H1 (cell line): ENCODE measurements at regions not wholly inside any gene's neighbourhood (a gene's known extent, or its start where the extent isn't known, plus 50 kb on each side); places are given as distances from the start of the nearest gene placed in this dataset.
"Not testable (repeated sequence)": the region's sequence is repeated elsewhere in the genome, so short reads cannot be mapped to it uniquely, and the experiment has no call there.

Experiments used
- ATF3 ChIP-seq: IDR thresholded peaks from 2 replicates; pipeline ENCODE4 v1.6.1; 2011; ENCODE audit warnings: low read depth, mild to moderate bottlenecking, low read length; ENCODE audit not compliant: insufficient read depth
- CBX5 ChIP-seq: fragments of 300-800, 300-1000 bp; sonication (generic); IDR thresholded peaks from 2 replicates; pipeline ENCODE4 v1.7.1; 2016; ENCODE audit warnings: antibody characterized with exemption, low read length, low read depth
- CHD2 ChIP-seq: IDR thresholded peaks from 2 replicates; pipeline ENCODE4 v1.6.1; 2012; ENCODE audit warnings: low read length, improper control_type of control experiment
- CTCF ChIP-seq, 3 experiments: IDR thresholded peaks; 1 replicate in 2 of 3; 2 replicates in 1 of 3; pipeline versions ENCODE4 v1.5.1 to v1.6.1; 2011; ENCODE audit warnings: low read length in 3 of 3, mild to moderate bottlenecking in 3 of 3, inconsistent platforms in 2 of 3, low read depth in 1 of 3, moderate library complexity in 1 of 3; ENCODE audit not compliant: insufficient read depth in 1 of 3; ENCODE audit errors: control extremely low read depth in 1 of 3
- EP300 ChIP-seq, 2 experiments: IDR thresholded peaks; 1 replicate in 1 of 2; 2 replicates in 1 of 2; pipeline ENCODE4 v1.6.1; 2011 to 2012; ENCODE audit warnings: low read depth in 2 of 2, low read length in 2 of 2, mild to moderate bottlenecking in 2 of 2, borderline replicate concordance in 1 of 2, inconsistent platforms in 1 of 2, moderate library complexity in 1 of 2
- EZH2 ChIP-seq: fragments of 200-600 bp; sonication (generic); IDR thresholded peaks from 2 replicates; pipeline ENCODE4 v1.7.1; 2012; ENCODE audit warnings: low read depth, mild to moderate bottlenecking, moderate library complexity, low read length, inconsistent platforms; ENCODE audit not compliant: severe bottlenecking
- HDAC6 ChIP-seq: IDR thresholded peaks from one replicate; pipeline ENCODE4 v1.7.1; 2012; ENCODE audit warnings: low read depth, mild to moderate bottlenecking, inconsistent platforms, low read length, moderate library complexity
- POLR2A ChIP-seq, 2 experiments: IDR thresholded peaks; 1 replicate in 1 of 2; 2 replicates in 1 of 2; pipeline ENCODE4 v1.6.1; 2011; ENCODE audit warnings: low read depth in 2 of 2, low read length in 2 of 2, mild to moderate bottlenecking in 2 of 2; ENCODE audit errors: control extremely low read depth in 1 of 2
- POLR2AphosphoS5 ChIP-seq: IDR thresholded peaks from 2 replicates; pipeline ENCODE4 v1.6.1; 2011; ENCODE audit warnings: low read depth, low read length
- SP1 ChIP-seq: IDR thresholded peaks from 2 replicates; pipeline ENCODE4 v1.6.1; 2011; ENCODE audit warnings: low read depth, low read length
- SP2 ChIP-seq: IDR thresholded peaks from 2 replicates; pipeline ENCODE4 v1.6.1; 2012; ENCODE audit warnings: mild to moderate bottlenecking, low read length, inconsistent platforms
- TAF1 ChIP-seq: IDR thresholded peaks from 2 replicates; pipeline ENCODE4 v1.6.1; 2011; ENCODE audit warnings: mild to moderate bottlenecking, low read depth, low read length

- TF ChIP-seq CTCF (IDR thresholded peaks at IDR 0.05; ENCODE audit: control extremely low read depth in 1 of 3, insufficient read depth in 1 of 3, low read depth in 1 of 3, low read length in 3 of 3); ATF3; POLR2AphosphoS5; EP300 (IDR thresholded peaks at IDR 0.05; ENCODE audit: borderline replicate concordance in 1 of 2, low read depth in 2 of 2, low read length in 2 of 2); HDAC6; TAF1; EZH2; CHD2; POLR2A (IDR thresholded peaks at IDR 0.05; ENCODE audit: control extremely low read depth in 1 of 2, low read depth in 2 of 2, low read length in 2 of 2); SP1; SP2; CBX5: not testable (repeated sequence)
Measured at GRCh38 chr17:16848997-16849396, 122.9 kb downstream of the TNFRSF13B start.
